Heart left ventricle (tissue), 13 donors: ENCODE measurements at regions not wholly inside any gene's neighbourhood (a gene's known extent, or its start where the extent isn't known, plus 50 kb on each side); places are given as distances from the start of the nearest gene placed in this dataset.

Source experiments
- CTCF ChIP-seq, 12 donors: fragments of 200-600 bp; sonication (generic) in 4 of 12; IDR thresholded peaks; one replicate each; pipeline versions ENCODE4 v1.5.0 to v1.8.0; 2018 to 2022; ENCODE audit warnings: antibody characterized with exemption in 12 of 12, mild to moderate bottlenecking in 5 of 12
- POLR2A ChIP-seq, 2 donors: fragments of 450-650 bp; IDR thresholded peaks; one replicate each; pipeline ENCODE4 v1.6.1; 2017; ENCODE audit warnings: antibody characterized with exemption in 2 of 2, mild to moderate bottlenecking in 2 of 2, moderate library complexity in 2 of 2
- donor health status: ischemic (EF 13 %, LVEDD 7.1; RV severe dilation, severe dysfunction).
- donor health status: DM: no; HTN: yes; CAD: no.
- donor health status: DM: no; HTN: no; CAD: no.
- donor health status: ischemic (EF 25% LVEDD 6.9; RV normal size, moderate dysfunction).
- donor health status: ischemic (EF 25% LVEDD 5.7; RV mildly dilated, moderate dysfunction).
- donor health status: ischemic (EF 35%, LVEDD 5.7; RV mildly dilated, moderate dysfunction).
- donor health status: nonischemic (EF 11% LVEDD 7.7; RV severe dilation, severe dysfunction).
- donor health status: DM: yes; HTN: yes; CAD: no.
- donor health status: PGD.
- donor health status: ischemic (EF 29% LVEDD 5.4; RV normal size, mild dysfunction).
- donor health status: nonischemic (EF 23%, LVEDD 6.1; RV moderate dilation, normal function).

DNA sequence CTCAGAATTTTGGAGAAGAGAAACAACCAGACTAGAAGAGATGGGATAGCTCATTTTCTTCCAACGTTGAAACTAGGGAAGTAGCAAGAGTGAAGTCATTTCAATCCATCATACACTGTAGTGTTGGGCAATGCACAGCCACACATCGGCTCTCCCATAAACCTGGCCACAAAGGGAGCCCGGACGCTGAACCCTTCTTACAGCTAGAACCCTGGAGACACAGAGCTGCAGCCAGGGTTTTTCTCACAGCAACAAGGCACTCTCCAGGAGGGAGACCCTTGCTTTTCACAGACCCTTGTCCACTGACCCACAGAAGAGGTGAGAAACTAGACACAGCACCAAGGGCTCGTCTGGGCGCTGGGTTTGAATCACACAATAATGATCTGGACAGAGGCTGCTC, 101.4 kb upstream of the FSTL4 start:
- no peak for TF ChIP-seq CTCF (IDR thresholded peaks at IDR 0.05)
- no peak for TF ChIP-seq POLR2A (IDR thresholded peaks at IDR 0.05)
